ENCODE measurements at regions not wholly inside any gene's neighbourhood (a gene's known extent, or its start where the extent isn't known, plus 50 kb on each side); places are given as distances from the start of the nearest gene placed in this dataset.

DNA sequence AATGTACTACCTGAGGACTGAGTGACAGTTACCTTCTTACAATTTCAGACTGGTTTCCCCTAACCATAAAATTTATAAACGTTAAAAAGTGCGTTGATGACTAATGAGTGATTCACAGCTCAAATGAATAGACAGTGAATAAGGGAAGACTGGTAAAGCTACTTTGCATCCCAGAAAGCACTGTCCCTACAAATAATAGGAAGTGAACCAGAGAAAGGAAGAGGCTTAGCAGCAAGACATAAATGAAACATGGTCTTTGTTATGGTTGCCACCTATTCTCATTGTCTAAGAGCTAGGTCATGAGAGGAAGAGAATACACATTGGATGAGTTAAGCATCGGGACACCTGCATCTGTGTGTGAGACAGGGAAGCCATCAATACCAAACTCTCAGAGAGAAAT lies 849.2 kb downstream of the TAF11L14 start:
- H3K36me3 Mint-ChIP-seq (ENCODE audit: insufficient read depth) = no peaks in the 10 kb centered on the region
- no peaks in the 10 kb centered on the region for H3K4me1 Mint-ChIP-seq (ENCODE audit: low read depth in 2 of 2)
- no peak overlapping the region for H3K27ac Mint-ChIP-seq
- DNase-seq (no peak), ATAC-seq (replicated peaks) (no peak)
- no peak overlapping the region for H3K4me3 Mint-ChIP-seq
- H3K27me3 Mint-ChIP-seq = no peaks in the 10 kb centered on the region
- peaks cover 0 to 1% of the 10 kb centered on the region in 2 donors for H3K9me3 Mint-ChIP-seq

DNA sequence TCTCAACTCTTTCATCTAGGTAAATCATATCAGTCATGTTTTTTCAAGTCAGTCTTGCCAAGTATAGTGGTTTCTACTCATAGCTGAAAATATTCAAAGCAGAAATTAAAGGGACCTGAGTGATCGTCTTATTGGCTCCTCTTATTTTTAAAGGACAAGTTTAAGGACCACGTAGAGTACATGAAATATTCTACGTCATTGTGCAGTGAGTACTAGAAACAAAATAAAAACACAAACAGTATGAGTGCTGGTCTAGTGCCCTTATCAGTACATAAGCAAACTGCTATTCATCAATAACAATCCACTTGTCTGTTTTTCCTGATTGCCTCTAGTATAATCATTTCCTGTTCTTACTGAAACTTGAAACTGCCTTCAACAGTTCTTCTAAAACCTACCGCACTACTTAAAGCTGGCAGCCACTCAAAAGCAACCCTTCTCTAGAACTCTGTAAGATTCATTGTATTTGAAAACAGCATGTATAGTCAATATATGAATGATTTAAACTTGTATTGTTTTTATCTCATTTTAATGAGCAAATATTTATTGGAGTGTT lies 853.7 kb downstream of the TAF11L14 start:
- no peaks in the 10 kb centered on the region for H3K27me3 Mint-ChIP-seq

DNA sequence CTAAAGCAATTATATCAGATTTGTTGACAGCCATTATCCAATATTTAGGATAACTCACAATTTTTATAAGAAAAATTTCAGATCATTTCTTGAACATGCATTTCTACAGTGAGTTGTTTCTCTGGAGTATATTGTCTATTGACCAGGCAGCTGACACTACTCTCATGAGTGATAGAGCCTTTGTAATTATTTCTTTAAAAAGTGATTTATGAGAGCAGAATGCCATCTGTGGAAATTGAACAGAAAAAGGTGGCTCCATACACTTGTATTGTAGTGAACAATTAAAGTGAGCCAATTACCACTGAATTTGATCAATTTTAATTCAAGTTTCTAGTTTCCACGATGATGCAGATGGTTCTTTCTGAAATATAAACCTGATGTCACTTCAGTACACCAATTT lies 855.4 kb downstream of the TAF11L14 start:
- Mint-ChIP-seq H3K9me3 (peaks cover 2 to 6% of the 10 kb centered on the region in 2 donors), H3K27ac (no peak overlapping the region), H3K4me1 (ENCODE audit: low read depth in 2 of 2) (no peaks in the 10 kb centered on the region), H3K27me3 (no peaks in the 10 kb centered on the region), H3K36me3 (ENCODE audit: insufficient read depth) (no peaks in the 10 kb centered on the region), H3K4me3 (no peak overlapping the region)
- ATAC-seq (replicated peaks) = no peak
- no peak for DNase-seq

More for the DNA sequence above, 853.7 kb downstream of the TAF11L14 start:
- Mint-ChIP-seq H3K4me3 (no peak overlapping the region), H3K27ac (no peak overlapping the region), H3K4me1 (ENCODE audit: low read depth in 2 of 2) (no peaks in the 10 kb centered on the region), H3K36me3 (ENCODE audit: insufficient read depth) (no peaks in the 10 kb centered on the region), H3K9me3 (peaks cover 0 to 6% of the 10 kb centered on the region in 2 donors)
- ATAC-seq (replicated peaks) (no peak), DNase-seq (no peak)

DNA sequence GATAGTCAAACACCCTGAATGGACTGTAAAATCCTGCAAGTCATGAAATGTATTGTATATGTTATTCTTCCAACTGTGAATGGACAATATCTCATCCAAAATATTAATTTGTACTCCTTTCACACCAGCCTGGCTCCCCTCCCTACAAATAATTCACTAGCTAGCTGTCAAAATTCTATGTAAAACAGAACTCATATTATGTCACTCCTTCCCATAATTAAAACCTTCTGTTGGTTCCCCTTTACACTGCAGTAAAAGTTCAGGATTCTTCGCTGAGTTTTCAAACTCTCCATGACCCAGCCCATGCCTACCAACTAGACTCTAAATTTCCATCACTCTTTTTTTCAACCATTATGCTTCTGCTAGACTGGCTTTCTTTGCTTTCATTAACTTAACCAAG lies 857.1 kb downstream of the TAF11L14 start:
- Mint-ChIP-seq H3K4me3 (no peak overlapping the region), H3K4me1 (ENCODE audit: low read depth in 2 of 2) (no peaks in the 10 kb centered on the region), H3K9me3 (peaks cover 6% of the 10 kb centered on the region in 2 donors), H3K27me3 (no peaks in the 10 kb centered on the region), H3K27ac (no peak overlapping the region), H3K36me3 (ENCODE audit: insufficient read depth) (no peaks in the 10 kb centered on the region)
- no peak for DNase-seq
- ATAC-seq (replicated peaks) = no peak

DNA sequence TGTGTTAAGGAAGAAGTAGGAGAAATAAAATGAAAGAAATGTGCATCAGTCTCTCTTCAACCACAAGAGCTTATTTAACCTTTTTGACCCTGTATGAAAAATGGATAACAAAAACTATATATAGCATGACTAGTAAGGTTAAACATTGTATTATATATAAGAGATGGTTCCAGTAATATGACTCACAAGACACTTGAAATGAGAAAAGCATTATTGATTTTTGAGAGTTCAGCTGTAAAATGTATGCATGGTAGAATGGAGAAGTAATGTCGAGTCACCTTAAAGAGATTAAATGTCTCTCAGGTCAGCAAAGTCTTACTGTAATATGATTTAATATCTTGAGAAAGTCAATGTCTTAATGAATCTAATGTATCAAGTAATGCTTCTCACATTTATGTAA lies 860.9 kb downstream of the TAF11L14 start:
- Mint-ChIP-seq H3K27me3 (no peaks in the 10 kb centered on the region), H3K36me3 (ENCODE audit: insufficient read depth) (no peaks in the 10 kb centered on the region), H3K4me1 (ENCODE audit: low read depth in 2 of 2) (no peaks in the 10 kb centered on the region), H3K4me3 (no peak overlapping the region), H3K9me3 (peaks cover 5 to 6% of the 10 kb centered on the region in 2 donors), H3K27ac (no peak overlapping the region)
- no peak for ATAC-seq (replicated peaks)
- no peak for DNase-seq

DNA sequence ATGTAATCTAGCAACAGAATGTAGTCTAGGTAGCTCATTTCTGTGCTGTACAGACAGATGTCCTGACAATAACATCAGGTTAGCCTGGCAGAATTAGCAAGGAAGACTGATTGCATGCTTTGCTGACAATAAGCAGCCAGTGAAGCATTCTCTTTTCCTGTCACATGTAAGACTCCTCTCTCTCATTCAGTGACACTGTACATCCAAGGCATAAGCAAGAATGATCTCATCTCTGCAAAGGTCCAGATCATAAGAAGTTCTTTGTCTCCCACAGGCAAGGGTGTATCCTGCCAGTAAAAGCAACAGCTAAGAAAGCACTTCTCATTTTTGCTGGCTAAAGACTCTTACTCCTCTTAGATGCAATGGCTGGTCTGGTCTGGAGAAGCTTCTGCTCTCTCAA lies 861.8 kb downstream of the TAF11L14 start:
- Mint-ChIP-seq H3K36me3 (ENCODE audit: insufficient read depth) (no peaks in the 10 kb centered on the region), H3K4me3 (no peak overlapping the region), H3K9me3 (peaks cover 0 to 6% of the 10 kb centered on the region in 2 donors), H3K27ac (no peak overlapping the region), H3K4me1 (ENCODE audit: low read depth in 2 of 2) (no peaks in the 10 kb centered on the region), H3K27me3 (no peaks in the 10 kb centered on the region)
- DNase-seq (no peak), ATAC-seq (replicated peaks) (no peak)

DNA sequence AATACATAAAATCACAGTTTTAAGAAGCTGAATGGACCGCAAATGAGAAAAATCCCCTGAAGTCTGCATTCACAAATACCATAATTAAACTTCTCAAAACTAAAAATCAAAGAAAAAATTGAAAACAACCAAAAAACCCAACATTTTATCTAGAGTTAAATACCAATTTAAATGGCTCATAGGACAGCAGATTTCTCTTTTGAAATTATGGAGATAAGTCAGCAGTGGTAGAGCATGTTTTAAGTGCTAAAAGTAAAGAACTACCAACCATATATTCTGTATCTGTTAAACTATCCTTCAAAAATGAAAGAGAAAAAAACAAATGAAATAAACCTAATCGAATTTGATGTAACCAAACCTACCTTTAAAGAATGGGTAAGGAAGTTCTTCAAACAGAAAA lies 862.8 kb downstream of the TAF11L14 start:
- ATAC-seq (replicated peaks) = no peak
- no peaks in the 10 kb centered on the region for H3K4me1 Mint-ChIP-seq (ENCODE audit: low read depth in 2 of 2)

DNA sequence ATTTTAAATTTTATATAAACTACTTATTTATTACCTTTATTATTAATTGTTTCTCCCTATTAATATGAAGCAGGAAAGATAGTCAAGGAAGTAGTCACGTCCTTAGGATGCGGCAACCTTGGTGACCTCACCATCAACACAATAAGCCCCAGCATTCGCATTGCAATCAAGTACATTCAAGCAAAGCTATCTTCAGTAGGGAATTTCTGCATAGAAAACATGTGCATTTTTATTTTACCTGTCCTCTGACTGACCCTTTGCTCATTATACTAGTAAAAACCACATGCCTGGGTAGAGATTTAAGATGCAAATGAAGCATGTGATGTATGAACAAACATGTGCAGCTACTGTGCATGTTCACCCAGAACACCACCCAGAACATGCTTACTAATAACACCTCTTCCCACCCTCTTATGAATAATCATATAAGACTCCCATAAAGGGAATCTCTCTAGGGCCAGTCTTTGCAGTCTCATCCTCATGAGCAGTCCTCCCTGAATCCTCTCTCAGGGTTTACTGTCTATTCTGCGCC lies 869.6 kb downstream of the TAF11L14 start:
- H3K9me3 Mint-ChIP-seq = peaks cover 3 to 7% of the 10 kb centered on the region in 2 donors
- peaks cover 2% of the 10 kb centered on the region for H3K36me3 Mint-ChIP-seq (ENCODE audit: insufficient read depth)
- ATAC-seq (replicated peaks) (no peak), DNase-seq (no peak)
- H3K4me3 Mint-ChIP-seq = no peak overlapping the region
- no peaks in the 10 kb centered on the region for H3K27me3 Mint-ChIP-seq
- no peaks in the 10 kb centered on the region for H3K4me1 Mint-ChIP-seq (ENCODE audit: low read depth in 2 of 2)
- H3K27ac Mint-ChIP-seq = no peak overlapping the region

More for the DNA sequence above, 862.8 kb downstream of the TAF11L14 start:
- Mint-ChIP-seq H3K27me3 (no peaks in the 10 kb centered on the region), H3K27ac (no peak overlapping the region), H3K9me3 (peaks cover 0 to 6% of the 10 kb centered on the region in 2 donors), H3K4me3 (no peak overlapping the region), H3K36me3 (ENCODE audit: insufficient read depth) (no peaks in the 10 kb centered on the region)
- DNase-seq = no peak

DNA sequence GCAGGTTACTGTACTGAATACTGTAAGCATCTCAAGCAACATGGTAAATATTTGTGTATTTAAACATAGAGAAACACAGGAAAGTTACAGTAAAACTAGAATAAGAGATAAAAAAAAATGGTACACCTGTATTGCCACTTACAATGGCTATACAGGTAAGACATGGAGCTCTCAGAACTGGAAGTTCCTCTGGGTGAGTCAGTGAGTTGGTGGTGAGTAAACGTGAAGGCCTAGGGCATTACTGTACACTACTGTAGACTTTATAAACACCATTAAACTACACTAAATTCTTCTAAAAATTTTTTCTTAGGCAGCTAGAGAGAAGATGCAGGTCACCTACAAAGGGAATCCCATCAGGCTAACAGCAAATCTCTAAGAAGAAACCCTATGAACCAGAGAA lies 872.9 kb downstream of the TAF11L14 start:
- H3K27ac Mint-ChIP-seq = no peak overlapping the region
- no peaks in the 10 kb centered on the region for H3K27me3 Mint-ChIP-seq
- no peak overlapping the region for H3K4me3 Mint-ChIP-seq
- no peak for DNase-seq
- H3K4me1 Mint-ChIP-seq (ENCODE audit: low read depth in 2 of 2) = no peaks in the 10 kb centered on the region
- ATAC-seq (replicated peaks) = no peak
- H3K36me3 Mint-ChIP-seq (ENCODE audit: insufficient read depth) = peaks cover 2% of the 10 kb centered on the region
- peaks cover 5 to 10% of the 10 kb centered on the region in 2 donors for H3K9me3 Mint-ChIP-seq

DNA sequence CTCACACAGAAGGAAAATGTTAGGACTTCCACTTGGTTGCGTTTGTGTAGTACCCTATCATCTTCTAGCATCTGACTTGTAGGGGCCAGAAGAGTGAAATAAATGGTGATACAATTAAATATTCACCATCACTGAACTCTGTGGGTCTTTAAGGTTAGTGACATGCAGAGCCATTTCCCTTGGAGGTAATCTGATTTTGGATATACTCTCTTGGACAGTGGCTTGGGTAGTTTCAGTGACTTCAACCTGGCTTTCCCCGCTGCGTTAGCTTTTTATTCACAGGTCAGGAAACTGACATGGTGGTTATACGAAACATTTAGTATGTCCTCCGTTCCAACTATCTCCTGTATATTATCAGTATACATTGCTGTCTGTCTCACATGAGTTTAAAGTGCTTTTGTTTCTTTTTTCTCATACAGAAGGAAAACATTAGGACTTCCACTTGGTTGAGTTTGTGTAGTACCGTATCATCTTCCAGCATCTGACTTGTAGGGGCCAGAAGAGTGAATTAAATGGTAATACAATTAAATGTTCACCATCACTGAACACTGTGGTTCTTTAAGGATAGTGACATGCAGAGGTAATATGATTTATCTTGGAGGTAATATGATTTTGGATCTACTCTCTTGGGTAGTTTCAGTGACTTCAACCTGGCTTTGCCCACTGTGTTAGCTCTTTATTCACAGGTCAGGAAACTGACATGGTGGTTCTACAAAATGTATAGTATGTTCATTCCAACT lies 883.6 kb downstream of the TAF11L14 start:
- H3K36me3 Mint-ChIP-seq (ENCODE audit: insufficient read depth) = no peaks in the 10 kb centered on the region
- H3K4me1 Mint-ChIP-seq (ENCODE audit: low read depth in 2 of 2) = no peaks in the 10 kb centered on the region
- DNase-seq = no peak
- no peak overlapping the region for H3K27ac Mint-ChIP-seq
- ATAC-seq (replicated peaks) = no peak
- H3K27me3 Mint-ChIP-seq = no peaks in the 10 kb centered on the region
- no peak overlapping the region for H3K4me3 Mint-ChIP-seq
- H3K9me3 Mint-ChIP-seq = peaks cover 4 to 12% of the 10 kb centered on the region in 2 donors

DNA sequence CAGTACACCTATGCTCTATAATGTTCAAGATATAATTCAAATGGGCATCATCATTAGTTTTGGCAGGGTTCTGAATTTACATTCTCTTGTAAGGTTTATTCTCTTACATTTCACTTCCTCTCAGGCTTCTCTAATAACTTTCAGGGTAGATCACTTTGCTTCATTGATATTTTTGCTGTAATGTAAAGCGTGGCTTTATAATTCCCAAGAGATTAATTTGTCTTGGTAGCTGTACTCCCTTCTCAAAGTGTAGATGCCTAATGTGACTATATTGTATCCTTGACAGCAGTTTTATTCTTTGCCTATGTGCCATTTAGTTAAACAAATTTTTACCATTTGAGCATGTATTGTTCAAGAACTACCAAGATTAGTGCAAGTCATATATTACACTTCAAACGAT lies 889.1 kb downstream of the TAF11L14 start:
- no peak overlapping the region for H3K27ac Mint-ChIP-seq
- no peaks in the 10 kb centered on the region for H3K36me3 Mint-ChIP-seq (ENCODE audit: insufficient read depth)
- H3K4me1 Mint-ChIP-seq (ENCODE audit: low read depth in 2 of 2) = no peaks in the 10 kb centered on the region
- DNase-seq (no peak), ATAC-seq (replicated peaks) (no peak)
- no peaks in the 10 kb centered on the region for H3K27me3 Mint-ChIP-seq
- H3K9me3 Mint-ChIP-seq = peaks cover 3 to 12% of the 10 kb centered on the region in 2 donors
- H3K4me3 Mint-ChIP-seq = no peak overlapping the region

DNA sequence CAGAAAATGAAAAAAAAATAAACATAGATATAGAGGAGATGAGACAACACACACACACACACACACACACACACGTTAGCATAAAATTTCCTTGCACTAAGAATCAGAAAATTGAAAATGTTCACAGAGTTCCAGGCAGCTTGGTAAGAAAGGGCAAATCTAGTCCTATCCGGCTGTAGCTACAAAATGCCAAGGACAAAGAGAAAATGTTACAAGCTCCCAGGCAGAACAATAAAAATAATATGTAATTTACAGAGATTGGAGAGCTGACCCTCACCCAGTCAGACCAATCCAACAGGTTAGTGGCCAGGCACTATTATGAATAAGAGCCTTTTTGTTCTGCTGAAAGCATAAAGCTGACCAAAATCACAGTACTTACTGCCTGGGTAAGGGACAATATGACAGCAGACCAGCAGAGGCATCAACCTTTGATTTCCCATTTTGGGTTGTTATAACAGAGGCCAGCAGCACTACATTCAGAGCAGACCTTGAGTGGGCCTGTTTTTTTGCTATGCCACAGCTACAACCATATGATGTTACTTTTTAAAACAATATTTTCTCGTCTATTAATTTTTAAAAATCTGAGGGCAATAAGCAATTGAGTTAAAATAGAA lies 892.6 kb downstream of the TAF11L14 start:
- Mint-ChIP-seq H3K36me3 (ENCODE audit: insufficient read depth) (no peaks in the 10 kb centered on the region), H3K4me3 (no peak overlapping the region), H3K4me1 (ENCODE audit: low read depth in 2 of 2) (no peaks in the 10 kb centered on the region), H3K9me3 (peaks cover 0 to 3% of the 10 kb centered on the region in 2 donors), H3K27ac (no peak overlapping the region), H3K27me3 (no peaks in the 10 kb centered on the region)
- no peak for ATAC-seq (replicated peaks)
- no peak for DNase-seq

DNA sequence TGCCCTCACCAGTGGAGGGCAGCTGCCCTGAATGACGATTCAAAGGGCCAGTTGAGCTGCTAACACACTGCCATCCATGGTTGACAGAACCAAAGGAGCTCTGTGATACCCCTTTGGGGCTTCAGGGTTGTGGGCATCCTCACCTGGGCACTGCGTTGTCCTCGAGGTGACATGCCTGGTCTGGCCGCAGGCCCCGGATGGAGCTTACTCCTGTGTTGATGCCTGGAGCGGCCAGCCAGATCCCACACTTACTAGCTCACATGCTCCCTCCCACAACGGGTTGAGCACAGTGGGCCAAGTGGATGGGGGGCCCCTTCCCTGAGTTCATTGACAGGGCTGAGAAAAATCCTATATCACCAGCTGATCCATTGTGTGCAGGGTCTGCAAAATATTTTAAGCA lies 898.9 kb downstream of the TAF11L14 start:
- DNase-seq = no peak
- Mint-ChIP-seq H3K9me3 (peaks cover 6 to 13% of the 10 kb centered on the region in 2 donors), H3K36me3 (ENCODE audit: insufficient read depth) (no peaks in the 10 kb centered on the region), H3K4me3 (no peak overlapping the region), H3K27me3 (no peaks in the 10 kb centered on the region), H3K27ac (no peak overlapping the region), H3K4me1 (ENCODE audit: low read depth in 2 of 2) (no peaks in the 10 kb centered on the region)
- ATAC-seq (replicated peaks) = no peak

DNA sequence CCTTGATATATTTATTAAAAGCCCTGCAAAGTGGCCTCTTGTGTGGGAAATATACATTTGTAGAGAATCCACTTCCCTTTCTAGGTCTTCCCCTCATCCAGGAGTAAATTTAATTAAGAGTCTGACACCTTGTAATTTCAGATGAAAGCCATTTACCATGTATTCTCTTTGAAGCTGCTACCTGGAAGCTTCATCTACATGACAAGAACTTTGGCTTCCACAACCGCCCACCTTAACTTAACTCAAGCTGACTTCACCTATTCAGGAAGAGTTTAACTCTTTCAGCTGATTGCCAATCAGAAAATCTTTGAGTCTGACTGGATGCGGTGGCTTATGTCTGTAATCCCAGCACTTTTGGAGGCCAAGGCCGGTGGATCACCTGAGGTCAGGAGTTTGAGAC lies 899.9 kb downstream of the TAF11L14 start:
- DNase-seq (no peak), ATAC-seq (replicated peaks) (no peak)
- Mint-ChIP-seq H3K9me3 (peaks cover 6 to 13% of the 10 kb centered on the region in 2 donors), H3K27ac (no peak overlapping the region), H3K36me3 (ENCODE audit: insufficient read depth) (no peaks in the 10 kb centered on the region), H3K27me3 (no peaks in the 10 kb centered on the region), H3K4me1 (ENCODE audit: low read depth in 2 of 2) (no peaks in the 10 kb centered on the region), H3K4me3 (no peak overlapping the region)

Measured in effector memory CD8-positive, alpha-beta T cell (primary cell).